CD4-positive, alpha-beta T cell treated with Interleukin-15 for 1 hour (primary cell): ENCODE measurements at regions not wholly inside any gene's neighbourhood (a gene's known extent, or its start where the extent isn't known, plus 50 kb on each side); places are given as distances from the start of the nearest gene placed in this dataset.
A peak's percentile ranks its signal among the peaks of the same experiment; 100 is the strongest.

ENCODE experiments used
- DNase-seq: peaks from one replicate; pipeline ENCODE4 v3.0.0-alpha.2; 2020

DNA sequence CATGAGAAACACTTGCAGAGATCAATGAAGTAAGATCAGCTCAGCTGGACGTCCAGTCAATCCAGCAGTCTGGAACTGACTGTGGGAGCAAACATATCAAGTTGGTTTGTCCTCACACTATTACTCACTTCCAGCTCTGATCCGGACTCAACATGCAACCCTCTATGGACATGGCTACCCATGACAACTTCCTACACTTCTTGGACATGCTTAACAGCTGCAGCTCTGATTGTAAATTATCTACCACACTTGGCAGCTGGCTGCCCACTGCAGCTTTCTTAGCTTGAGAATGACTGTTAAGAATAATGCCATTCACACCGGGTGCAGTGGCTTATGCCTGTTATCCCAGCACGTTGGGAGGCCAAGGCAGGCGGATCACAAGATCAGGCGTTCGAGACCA is 429.8 kb downstream of the EPHA4 start:
- DNase-seq, result no peak

DNA sequence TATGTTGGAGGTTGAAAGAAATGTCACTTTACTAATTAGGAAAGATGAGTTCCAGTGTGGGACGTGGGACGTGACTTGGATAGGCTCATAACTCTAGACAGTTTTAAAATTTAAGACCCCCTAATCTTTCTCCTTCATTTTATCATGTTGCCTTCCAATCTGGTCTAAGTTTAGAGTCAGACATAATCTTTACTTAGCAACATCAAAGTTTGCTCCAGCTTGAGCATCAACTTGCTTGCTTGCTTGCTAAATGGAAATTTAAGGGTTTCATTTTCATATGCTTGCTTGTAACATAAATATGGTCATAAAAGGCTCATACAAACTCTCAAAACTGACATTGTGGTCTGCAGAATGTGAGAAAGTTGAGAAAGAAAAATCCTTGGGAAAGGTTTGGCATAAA is 428.9 kb downstream of the EPHA4 start:
- no peak for DNase-seq

DNA sequence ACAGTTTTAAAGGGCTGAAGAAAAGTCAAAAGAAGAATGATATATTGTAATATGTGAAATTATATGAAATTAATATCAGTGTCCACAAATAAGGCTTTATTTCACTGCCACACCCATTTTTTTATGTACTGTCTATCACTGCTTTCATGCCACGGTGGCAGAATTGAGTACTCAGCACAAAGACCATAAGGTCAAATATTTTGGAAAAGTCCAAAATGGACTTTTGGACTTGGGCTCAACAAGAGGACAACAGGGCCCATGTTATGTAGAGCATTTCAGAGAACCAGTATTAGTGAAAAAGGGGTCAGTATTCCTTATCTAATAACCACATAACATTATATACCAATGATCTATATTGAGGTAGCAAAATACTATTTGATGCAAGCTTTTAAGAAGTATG is 427.2 kb downstream of the EPHA4 start:
- DNase-seq, result no peak

DNA sequence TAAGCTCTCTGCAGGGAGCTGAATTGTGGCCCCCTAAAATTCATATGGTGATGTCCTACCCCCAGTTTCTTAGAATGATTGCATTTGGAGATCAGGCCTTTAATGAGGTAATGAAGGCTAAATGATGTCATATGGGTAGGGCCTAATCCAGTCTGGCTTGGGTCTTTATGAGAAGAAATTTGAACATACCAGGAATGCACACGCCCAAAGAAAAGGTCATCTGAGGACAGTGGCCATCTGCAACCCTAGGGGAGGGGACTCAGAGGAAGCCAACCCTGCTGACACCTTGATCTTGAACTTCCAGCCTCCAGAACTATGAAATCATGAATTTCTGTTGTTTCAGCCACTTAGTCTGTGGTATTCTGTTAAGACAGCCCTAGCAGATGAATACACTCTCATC is 426.7 kb downstream of the EPHA4 start:
- no peak for DNase-seq

DNA sequence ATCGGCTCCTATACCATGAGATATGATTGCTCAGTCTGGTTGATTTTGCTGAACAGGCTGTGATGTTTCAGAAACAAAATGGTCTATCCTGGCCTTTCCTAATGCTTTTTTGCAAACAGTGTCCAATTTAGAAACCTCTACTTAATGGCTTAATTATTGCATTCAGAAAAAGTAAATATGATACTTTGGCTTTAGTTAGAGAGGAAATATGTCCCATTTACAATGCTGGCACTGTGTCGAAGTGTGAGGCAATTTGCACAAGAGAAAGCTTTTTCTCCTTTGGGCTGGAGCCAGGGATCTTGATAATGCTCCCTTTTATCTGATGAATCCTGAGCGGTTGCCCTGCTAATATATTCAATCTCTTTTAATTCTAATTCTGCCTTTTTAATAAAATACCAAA is 418.9 kb downstream of the EPHA4 start:
- no peak for DNase-seq

DNA sequence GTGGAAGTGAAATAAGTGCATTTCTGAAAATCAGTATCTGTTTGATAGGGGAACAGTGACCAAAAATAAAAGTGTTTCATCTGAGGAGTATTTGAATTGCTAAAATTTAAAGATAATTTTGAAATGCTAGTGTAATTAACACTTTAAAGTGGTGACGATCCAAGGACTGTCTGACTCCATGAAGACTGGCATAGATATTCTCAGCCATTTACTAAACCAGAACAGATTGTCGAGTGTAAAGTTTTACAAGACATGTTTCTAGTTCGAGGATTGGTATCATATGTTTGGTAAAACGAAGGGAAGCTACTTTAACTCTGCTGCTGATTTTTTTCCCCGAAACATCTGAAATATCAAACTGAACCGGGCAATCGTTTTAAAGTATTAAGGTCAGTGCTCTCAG is 417.9 kb downstream of the EPHA4 start:
- no peak for DNase-seq

DNA sequence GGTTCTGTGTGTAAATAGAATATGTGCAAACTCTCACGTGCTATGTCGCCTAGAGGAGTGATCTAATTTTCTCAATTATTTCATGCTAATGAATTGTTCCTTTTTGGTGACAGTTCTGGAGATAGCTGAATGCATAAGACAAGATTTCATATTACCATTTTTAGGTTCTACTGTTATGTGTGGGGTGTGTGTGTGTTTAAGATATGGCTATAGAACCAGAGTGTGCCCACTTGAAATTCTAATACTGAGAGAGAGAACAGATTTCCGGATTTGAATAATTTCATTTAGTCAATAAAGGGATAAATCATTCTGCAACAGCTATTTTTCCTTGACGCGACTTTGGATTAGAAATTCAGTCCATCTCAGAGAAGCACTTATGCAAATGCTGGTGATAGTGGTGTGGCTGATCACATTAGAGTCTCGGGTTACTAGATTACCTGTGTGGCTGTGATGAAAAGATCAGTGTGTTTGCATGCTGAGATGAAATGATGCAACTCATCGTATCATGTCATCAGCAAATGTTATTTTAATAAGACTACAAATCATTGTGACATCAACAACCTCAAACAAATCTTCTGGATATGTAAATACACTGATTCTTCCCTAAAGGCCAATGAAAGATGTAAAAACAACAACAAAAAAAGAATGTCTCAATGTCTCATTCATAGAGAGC is 415.9 kb downstream of the EPHA4 start:
- no peak for DNase-seq

DNA sequence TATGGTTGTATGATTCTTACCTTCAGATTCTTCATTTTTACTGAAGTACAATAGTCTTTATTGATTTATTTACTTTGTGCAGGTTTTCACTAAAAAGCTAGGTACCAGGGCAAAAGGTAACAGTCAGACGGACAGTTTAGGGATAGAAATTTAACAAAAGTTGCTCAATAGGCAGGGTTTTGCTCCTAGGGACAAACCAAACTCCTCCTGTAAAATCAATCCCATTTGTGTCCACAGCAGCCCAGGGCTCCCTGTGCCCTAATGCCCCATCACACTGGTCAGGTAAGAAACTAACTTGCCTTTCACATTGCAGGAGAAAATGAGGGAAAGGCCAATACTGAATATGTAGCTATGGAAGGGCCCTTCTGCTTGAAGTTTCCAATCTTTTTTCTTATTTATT is 410.9 kb downstream of the EPHA4 start:
- no peak for DNase-seq

DNA sequence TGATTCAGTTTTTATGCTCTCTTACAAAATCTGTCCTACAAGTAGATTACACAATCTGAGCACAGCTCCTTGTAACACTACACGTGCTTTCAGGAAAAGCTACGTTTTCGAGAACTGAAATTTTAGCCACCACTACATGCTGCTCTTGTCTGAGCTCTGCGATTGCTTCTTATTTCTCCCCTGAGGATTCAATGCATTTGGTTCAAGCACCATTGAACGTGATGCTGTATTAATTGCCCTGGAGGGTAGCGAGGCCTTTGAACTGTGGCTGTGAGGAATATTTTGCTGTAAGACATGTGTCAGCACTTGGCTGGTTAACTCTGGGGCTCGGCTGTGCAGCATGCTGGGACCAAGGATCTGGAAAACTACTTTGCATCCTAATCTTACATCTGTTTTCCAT is 405.8 kb downstream of the EPHA4 start:
- DNase-seq, result no peak

DNA sequence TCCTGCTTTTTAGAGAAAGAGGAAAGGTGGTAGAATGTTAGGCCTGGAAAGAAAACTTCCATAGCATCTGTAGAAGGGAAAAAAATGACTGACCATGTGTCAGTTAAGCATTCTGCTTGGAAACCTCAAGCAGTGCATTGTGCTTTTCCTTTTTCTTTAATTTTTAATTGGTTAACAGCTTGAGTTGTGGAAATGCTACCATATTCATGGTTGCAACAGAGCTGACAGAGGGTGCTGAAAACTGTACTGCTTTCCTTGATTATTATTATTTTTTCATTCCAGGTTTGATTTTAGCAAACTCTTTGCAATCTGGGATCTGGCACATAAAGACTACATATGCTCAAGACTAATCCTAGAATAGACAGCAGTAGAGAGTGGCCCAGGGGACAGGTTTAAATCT is 404.5 kb downstream of the EPHA4 start:
- no peak for DNase-seq

DNA sequence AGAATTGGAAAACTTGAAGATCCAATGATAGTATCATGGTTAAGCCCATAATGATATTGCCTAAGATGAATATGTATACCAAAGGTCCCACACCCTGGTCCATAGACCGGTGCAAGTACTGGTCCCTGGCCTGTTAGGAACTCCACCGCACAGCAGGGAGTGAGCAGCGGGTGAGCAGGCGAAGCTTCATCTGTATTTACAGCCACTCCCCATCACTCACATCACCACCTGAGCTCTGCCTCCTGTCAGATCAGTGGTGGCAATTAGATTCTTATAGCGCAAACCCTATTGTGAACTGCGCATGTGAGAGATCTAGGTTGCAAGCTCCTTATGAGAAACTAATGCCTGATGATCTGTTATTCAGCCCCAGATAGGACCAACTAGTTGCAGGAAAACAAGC is 402.4 kb downstream of the EPHA4 start:
- no peak for DNase-seq

DNA sequence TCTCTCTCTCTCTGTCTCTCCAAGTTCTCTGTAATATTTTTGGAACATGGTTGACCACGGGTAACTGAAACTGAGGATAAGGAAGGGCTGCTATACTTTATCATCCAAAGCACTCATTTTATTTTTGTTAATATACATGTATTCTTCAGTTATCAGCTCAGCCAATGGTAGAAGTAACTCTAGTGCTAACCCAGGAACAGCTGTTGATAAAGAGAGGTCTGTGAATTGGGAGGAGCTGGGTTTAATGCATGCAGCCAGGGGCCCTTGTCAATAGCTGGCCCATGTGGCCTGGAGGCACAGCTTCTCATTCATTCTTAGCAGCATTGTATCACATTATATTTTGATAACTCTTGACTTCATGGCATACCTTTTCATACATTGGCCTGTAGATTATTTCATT is 401.6 kb downstream of the EPHA4 start:
- DNase-seq, result no peak

DNA sequence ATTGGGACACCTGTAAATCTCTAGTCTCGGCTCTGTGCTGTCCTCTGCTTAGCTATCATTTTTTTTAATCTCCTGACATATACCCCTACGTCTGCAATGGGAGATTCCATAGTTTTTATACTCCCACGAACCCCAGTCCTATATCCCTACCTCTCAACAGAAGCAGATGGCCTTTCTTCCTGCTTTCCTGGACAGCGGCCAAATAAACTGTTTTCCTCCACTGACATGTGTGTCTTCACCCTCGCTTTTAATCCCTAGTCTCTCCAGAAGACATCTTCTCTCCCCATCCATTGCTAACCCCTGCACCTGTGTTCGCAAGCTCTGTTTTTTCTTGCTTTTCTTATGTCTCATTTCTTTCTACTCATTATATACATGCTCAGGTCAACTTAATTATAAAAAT is 395.4 kb downstream of the EPHA4 start:
- DNase-seq, result no peak

DNA sequence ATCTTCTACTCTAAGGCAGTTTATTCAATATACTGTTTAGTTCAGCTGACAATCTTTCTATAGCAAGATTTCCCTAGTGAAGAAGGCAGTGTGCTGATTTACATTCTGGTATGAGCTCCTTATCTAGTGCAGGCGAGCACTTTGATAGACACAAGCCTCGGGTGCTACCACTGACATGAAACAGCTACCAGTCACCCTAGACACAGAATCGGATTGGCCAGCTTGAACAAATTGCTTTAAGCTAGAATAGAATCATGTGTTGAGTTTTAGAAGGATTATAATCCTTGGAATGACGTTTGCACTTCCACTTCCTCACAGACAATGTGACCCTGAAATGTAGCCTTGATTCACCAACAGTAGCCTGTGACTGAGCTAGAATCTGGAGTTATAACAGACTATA is 394.0 kb downstream of the EPHA4 start:
- DNase-seq, result no peak

DNA sequence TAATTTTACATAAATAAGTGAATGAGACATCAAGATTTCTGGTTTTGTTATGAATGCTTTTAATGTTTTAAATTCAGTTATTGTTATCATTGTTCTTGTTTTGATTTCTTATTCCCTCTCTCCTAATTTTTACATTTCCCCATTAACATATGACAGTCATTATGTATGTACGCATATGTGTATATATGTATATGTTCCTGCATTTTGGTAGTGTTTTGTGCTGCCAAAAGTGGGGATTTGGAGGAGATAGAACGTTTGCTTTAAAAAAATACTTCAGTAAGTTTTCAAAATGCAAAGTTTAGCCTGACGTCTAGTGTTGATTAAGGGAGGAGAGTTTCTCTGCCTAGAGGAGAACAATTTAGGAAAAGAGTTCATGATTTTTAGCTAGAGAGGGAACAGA is 385.2 kb downstream of the EPHA4 start:
- DNase-seq, result no peak

DNA sequence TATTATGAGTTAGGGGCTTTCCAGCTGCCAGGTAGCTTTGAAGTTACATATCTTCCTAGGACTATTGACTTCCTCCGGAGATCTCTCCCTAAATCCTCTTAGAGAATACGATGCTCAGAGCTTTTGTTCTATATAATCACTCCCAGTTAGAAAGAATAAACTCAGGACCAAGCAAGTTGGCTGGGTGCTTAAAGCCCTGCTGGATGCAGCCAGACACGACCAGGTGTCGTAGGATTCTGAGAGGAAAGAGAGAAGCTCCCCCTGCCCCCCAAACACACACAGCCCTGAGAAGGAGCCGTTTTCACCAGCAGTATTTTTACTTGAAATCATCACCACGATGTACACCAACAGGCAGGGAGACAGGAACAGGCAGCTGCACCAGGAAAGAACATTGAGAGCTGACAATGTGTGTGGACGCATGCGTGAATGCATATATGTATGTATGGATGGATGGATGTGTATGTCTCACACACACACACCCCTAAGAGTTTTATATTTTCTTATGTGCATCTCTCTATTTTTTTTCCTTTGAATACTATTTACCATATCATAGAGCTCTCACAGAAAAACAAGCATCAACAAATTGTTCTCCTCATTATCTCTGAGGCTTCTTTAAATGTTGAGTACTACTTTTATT is 382.6 kb downstream of the EPHA4 start:
- DNase-seq, result no peak

DNA sequence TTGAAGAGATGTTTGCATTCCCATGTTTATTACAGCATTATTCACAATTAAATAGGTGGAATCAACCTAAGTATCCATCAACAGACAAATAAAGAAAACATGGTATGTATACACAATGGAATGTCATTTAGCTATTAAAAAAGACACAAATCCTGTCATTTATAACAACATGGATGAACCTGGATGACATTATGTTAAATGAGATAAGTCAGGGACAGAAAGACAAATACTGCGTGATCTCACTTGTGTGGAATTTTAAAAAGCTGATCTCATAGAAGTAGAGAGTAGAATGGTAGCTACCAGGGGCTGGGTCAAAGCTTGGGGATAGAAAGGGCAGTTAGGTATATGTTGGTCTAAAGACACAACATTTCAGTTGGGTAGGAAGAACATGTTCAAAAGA is 376.3 kb downstream of the EPHA4 start:
- DNase-seq, result no peak

DNA sequence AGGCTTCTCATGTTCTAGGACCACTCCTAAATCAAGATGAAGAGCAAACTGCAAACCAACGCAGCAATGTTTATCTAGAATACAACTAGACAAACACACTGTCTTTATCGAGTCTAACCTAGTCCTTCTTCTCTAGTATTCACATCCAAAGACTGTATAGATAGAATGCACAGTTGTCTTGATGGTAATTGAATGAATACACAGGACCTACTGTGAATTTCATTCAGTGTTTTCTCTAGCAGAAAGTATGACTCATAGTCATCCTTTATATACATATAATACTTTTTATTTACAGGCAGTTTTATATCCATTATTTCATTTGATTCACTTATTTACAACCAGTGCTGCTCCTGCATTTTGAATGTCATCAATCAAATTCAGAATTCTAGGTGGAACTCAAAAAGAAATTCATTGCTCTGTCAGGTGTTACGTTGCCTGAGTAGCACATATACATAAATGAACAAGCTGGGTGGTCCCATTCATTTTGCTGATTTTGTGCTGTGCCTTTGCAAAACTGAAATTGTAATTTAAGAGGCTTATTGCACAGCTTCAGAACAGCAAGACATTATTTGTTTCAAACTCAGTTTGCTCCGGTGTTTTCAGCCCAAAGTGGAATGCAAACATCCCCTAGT is 374.8 kb downstream of the EPHA4 start:
- no peak for DNase-seq

DNA sequence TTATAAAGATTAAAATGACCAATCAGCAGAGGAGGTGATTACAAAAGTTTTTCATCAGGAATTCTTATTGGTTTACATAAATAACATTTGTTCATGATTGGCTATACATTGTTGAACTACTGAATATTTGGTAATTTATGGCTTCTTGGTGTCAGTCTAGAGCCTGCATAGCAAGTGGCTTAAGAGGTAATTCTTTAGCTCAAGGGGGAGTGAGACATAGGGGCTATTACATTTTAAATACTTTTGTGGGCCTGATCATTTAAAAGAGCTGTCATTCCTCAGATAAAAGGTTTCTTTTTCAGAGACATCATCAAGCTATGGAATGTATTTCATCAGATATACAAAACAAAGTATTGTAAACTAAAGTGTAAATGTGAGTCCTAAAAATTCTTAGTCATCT is 373.8 kb downstream of the EPHA4 start:
- DNase-seq, result no peak

DNA sequence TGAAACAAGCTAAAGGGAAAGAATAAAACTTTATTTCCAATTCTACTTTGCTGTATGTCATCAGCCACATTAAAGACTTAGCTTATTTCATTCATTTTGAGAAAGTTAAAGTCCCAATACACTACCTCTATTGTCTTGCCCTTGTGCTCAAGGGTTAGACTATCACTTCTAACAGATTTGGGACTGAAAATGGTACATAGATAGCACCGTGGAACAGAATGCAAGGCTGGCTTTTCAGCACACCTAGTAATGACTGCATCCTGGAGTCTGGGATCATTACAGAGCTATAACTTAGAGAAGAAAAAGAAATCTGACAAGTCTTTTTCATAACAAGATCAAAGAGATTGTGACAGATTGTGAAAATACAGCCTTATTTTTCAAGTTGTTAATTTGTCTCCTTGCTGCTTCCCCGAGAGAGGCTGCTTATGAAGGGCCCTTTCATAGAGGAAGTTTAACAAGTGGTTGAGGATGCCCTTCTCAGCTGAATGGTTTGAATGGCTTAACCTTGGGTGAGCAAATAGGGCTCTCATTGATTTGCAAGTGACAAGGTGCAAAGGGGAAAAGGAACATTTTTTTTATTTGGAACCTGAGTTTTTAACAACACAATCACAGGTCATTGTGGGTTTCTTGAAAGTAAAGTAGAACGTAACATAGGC is 371.8 kb downstream of the EPHA4 start:
- no peak for DNase-seq

DNA sequence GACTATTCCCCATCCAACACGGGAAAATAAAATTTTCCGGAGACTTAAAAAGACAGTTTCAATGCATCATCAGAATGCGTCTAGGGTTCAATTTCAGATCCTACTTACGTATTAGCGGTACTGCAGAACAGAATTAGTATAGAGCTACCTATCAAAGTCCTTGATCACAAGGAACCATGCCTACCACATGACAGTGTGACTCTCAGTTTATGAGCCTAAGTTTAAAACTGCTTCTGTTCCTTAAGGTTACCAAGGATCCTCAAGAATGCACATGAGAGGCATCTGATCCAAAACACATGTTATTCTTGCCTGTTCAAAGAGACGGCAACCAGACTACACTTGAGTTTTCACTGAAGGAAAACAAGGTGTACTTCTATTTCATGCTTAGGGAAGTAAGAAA is 369.7 kb downstream of the EPHA4 start:
- no peak for DNase-seq

DNA sequence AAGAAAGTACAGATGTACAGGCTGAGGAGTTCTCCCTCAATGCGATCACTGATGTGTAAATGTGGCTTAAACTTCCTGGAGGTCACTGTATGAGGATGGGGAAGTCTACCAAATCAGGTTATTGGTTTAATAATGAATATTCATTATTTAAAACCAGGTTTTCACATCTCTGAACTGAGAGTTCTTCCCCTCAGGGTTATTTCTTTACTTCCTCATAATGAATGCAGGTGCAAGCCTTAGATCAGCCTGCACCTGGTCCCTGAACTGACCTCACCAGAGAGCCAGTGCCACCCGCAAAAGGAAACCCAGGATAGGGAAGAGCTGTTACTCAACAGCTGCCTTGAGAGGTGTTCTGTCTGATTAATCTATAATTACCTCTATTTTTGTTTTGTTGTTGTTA is 369.0 kb downstream of the EPHA4 start:
- peak; percentile 34 for DNase-seq

DNA sequence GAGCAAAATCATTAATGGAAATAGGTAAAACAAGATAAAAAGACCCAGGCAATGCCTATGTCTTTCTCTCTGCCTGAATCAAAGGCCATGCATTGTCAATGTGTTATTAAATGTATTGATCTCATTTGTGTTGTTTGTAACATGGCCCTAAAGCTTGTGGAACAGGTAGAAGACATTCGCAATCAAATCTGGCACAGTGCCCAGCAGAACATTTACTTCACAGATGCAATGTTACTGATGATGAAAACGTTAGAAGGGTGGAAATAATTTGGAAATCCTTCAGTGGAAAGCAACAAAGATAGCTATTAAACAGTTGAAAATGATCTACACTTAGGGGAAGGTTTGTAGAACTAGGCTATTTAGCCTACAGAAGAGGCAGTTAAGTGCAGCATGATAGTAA is 368.2 kb downstream of the EPHA4 start:
- DNase-seq, result no peak

DNA sequence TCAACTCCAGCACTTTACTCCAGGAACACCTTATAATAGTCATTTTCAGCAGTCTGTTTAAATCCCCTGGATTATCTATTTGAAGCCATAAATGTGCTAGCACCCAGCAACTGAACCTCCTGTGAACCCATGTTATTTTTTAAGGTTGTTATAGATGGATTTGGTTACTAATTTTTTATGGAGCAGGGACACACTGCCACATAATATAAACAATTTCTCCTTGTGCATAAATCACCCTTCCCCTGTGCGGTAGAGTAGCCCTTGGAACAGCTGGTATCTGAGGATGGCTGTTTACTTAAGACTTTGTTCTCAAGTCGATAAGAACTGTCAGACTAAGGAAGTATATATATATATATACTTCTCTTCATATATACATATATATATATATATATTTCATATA is 367.4 kb downstream of the EPHA4 start:
- DNase-seq, result no peak
